Stimulated activated naive CD4-positive, alpha-beta T cell treated with Interleukin-2 at 50 U/mL for 16 hours (primary cell): ENCODE measurements at regions not wholly inside any gene's neighbourhood (a gene's known extent, or its start where the extent isn't known, plus 50 kb on each side); places are given as distances from the start of the nearest gene placed in this dataset.
"Not testable (repeated sequence)": the region's sequence is repeated elsewhere in the genome, so short reads cannot be mapped to it uniquely, and the experiment has no call there.

Source experiments
- DNase-seq: peaks from one replicate; lab custom pipeline; 2025; lab: John Stamatoyannopoulos, UW

GRCh38 chr6:21710216-21710615 lies 116.7 kb downstream of the SOX4 start:
- DNase-seq, result no peak

- no peak for DNase-seq
These were observed 117.5 kb downstream of the SOX4 start for GRCh38 chr6:21710908-21711627.

GRCh38 chr6:21712213-21712612 lies 118.7 kb downstream of the SOX4 start:
- no peak for DNase-seq

- no peak for DNase-seq
These were observed 119.9 kb downstream of the SOX4 start for GRCh38 chr6:21713481-21713880.

GRCh38 chr6:21715180-21715579 lies 121.6 kb downstream of the SOX4 start:
- no peak for DNase-seq

- no peak for DNase-seq
These were observed 129.0 kb downstream of the SOX4 start for GRCh38 chr6:21722510-21722909.

GRCh38 chr6:21726676-21727075 lies 133.1 kb downstream of the SOX4 start:
- no peak for DNase-seq

- no peak for DNase-seq
These were observed 134.6 kb downstream of the SOX4 start for GRCh38 chr6:21728141-21728540.

GRCh38 chr6:21729431-21729830 lies 135.9 kb downstream of the SOX4 start:
- DNase-seq, result no peak

GRCh38 chr6:21730533-21730932 lies 137.0 kb downstream of the SOX4 start:
- no peak for DNase-seq

GRCh38 chr6:21731411-21732031 lies 138.0 kb downstream of the SOX4 start:
- DNase-seq, result no peak

GRCh38 chr6:21732032-21732730 lies 138.6 kb downstream of the SOX4 start:
- not testable (repeated sequence) for DNase-seq

GRCh38 chr6:21732731-21733130 lies 139.2 kb downstream of the SOX4 start:
- DNase-seq, result no peak

GRCh38 chr6:21733311-21733710 lies 139.8 kb downstream of the SOX4 start:
- no peak for DNase-seq

GRCh38 chr6:21734204-21734603 lies 140.7 kb downstream of the SOX4 start:
- DNase-seq, result no peak

GRCh38 chr6:21738180-21739094 lies 144.9 kb downstream of the SOX4 start:
- DNase-seq, result no peak

- DNase-seq, result no peak
These were observed 145.7 kb downstream of the SOX4 start for GRCh38 chr6:21739241-21739640.

- DNase-seq, result no peak
These were observed 146.3 kb downstream of the SOX4 start for GRCh38 chr6:21739838-21740237.

GRCh38 chr6:21740376-21741124 lies 147.0 kb downstream of the SOX4 start:
- DNase-seq, result no peak

- no peak for DNase-seq
These were observed 147.9 kb downstream of the SOX4 start for GRCh38 chr6:21741221-21742109.
